Central memory CD8-positive, alpha-beta T cell (primary cell): ENCODE measurements at regions not wholly inside any gene's neighbourhood (a gene's known extent, or its start where the extent isn't known, plus 50 kb on each side); places are given as distances from the start of the nearest gene placed in this dataset.
"Not testable (repeated sequence)": the region's sequence is repeated elsewhere in the genome, so short reads cannot be mapped to it uniquely, and the experiment has no call there.

ENCODE experiments used
- ATAC-seq: fragments of 150-1000 bp; cut with Tn5 transposase; replicated peaks from 2 replicates; pipeline ENCODE4 v1.10.0; 2022; ENCODE audit warnings: mild to moderate bottlenecking, moderate FRiP score, moderate number of reproducible peaks; ENCODE audit not compliant: poor library complexity, severe bottlenecking; ENCODE audit errors: extremely low read depth
- DNase-seq, 2 donors: peaks; one replicate each; pipeline ENCODE4 v3.0.0; 2021; ENCODE audit warnings: low spot score in 2 of 2
- H3K27ac Mint-ChIP-seq: one replicate; pipeline ENCODE4 v1.8.0; 2022; ENCODE audit warnings: low read depth, mild to moderate bottlenecking, moderate library complexity, mixed read lengths
- H3K27me3 Mint-ChIP-seq: one replicate; pipeline ENCODE4 v1.8.0; 2022; ENCODE audit warnings: mixed read lengths
- H3K36me3 Mint-ChIP-seq: one replicate; pipeline ENCODE4 v1.8.0; 2022; ENCODE audit warnings: mild to moderate bottlenecking, moderate library complexity, mixed read lengths; ENCODE audit not compliant: insufficient read depth
- H3K4me1 Mint-ChIP-seq: one replicate; pipeline ENCODE4 v1.8.0; 2022; ENCODE audit warnings: mixed read lengths
- H3K4me3 Mint-ChIP-seq: one replicate; pipeline ENCODE4 v1.8.0; 2022; ENCODE audit warnings: mild to moderate bottlenecking, moderate library complexity, mixed read lengths
- H3K9me3 Mint-ChIP-seq: one replicate; pipeline ENCODE4 v1.8.0; 2022; ENCODE audit warnings: mixed read lengths

GRCh38 chr11:37199082-37199481 is 601.0 kb upstream of the RAG2 start:
- H3K4me1 Mint-ChIP-seq: no peaks in the 10 kb centered on the region
- H3K27ac Mint-ChIP-seq: no peak overlapping the region
- H3K9me3 Mint-ChIP-seq: no peaks in the 10 kb centered on the region

DNA sequence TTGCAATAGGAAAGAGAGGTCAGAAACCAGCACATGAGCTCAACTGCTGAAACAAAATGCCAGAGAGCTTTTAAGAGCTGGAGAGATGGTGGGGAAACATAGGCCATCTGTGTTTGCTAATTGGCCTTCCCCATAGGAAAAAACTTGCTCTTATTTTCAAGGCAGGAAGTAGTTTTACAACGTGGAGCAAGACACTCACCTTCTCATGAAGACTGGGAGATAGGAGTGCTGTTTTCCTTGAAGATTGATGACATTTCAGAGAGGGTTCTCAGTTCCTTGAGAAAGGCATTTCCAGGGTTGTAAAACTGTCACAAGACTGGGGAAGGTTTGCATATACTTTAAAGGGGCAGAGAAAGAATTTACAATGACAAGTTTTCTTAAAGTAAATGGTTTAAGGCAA is 586.3 kb upstream of the RAG2 start:
- DNase-seq: no peak
- peaks cover 8% of the 10 kb centered on the region for H3K9me3 Mint-ChIP-seq
- no peak overlapping the region for H3K4me3 Mint-ChIP-seq
- ATAC-seq: no peak
- H3K27me3 Mint-ChIP-seq: no peaks in the 10 kb centered on the region
- H3K27ac Mint-ChIP-seq: no peak overlapping the region
- no peaks in the 10 kb centered on the region for H3K4me1 Mint-ChIP-seq
- H3K36me3 Mint-ChIP-seq: no peaks in the 10 kb centered on the region

More at GRCh38 chr11:37199082-37199481, 601.0 kb upstream of the RAG2 start:
- DNase-seq (no peak), ATAC-seq (no peak)
- no peak overlapping the region for H3K4me3 Mint-ChIP-seq
- H3K27me3 Mint-ChIP-seq: no peaks in the 10 kb centered on the region
- no peaks in the 10 kb centered on the region for H3K36me3 Mint-ChIP-seq

DNA sequence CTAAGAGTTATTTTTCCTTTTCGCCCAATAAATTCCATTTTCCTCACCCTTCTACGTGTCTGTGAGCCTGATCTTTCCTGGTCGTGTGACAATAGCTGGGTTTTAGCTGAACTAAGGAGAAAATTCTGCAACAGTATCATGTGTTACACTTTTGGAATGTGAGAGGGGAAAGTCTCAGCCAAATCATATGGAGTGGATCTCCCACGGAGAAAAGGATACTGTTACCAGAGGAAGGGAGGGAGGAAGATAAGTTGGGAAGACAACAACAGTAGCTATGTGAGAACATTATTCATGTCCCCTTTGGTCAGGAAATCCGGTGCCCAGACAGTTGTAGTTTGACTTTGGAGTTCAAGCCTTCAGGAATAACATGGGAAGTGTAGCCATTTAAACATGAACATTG is 584.0 kb upstream of the RAG2 start:
- H3K27ac Mint-ChIP-seq: no peak overlapping the region
- H3K9me3 Mint-ChIP-seq: peaks cover 8% of the 10 kb centered on the region
- no peaks in the 10 kb centered on the region for H3K4me1 Mint-ChIP-seq
- ATAC-seq (no peak), DNase-seq (no peak)
- H3K27me3 Mint-ChIP-seq: no peaks in the 10 kb centered on the region
- H3K4me3 Mint-ChIP-seq: no peak overlapping the region
- H3K36me3 Mint-ChIP-seq: no peaks in the 10 kb centered on the region

DNA sequence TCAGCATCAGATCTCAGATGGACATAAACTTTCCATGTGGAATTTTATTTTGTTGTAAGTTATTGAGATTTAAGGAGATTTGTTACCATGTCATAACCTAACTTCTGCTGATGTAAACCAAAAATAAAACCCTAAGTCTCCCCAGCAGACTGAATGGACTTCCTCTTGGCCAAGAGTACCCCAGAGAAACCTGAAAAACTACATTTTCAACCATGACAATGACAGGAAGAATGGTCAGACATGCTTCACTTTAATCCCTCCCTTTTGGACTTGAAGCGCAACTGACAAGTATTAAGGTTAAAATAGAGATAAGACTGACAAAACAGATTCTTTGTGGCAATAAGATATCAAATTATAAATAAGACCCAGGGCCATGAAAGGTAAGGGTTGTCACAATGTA is 579.7 kb upstream of the RAG2 start:
- no peak overlapping the region for H3K27ac Mint-ChIP-seq
- H3K36me3 Mint-ChIP-seq: no peaks in the 10 kb centered on the region

DNA sequence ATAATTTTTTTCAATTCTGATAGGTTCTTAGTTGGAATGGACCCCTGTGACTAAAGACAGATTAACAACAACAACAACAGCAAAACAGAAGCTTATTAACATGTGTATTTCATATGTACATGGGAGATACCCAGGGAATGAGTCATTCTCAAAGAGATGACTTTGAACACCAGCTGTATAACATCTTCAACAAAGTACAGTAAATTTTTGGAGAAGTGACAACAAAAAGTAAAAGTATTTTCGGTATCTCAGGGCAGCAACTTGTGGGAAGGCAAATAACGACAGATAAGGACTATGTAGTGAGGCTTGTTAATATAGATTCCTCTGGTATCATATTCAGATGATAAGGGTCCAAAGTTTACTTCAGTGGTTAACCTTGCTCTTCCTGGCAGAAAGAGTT is 573.4 kb upstream of the RAG2 start:
- no peaks in the 10 kb centered on the region for H3K36me3 Mint-ChIP-seq
- no peak for ATAC-seq
- H3K27me3 Mint-ChIP-seq: no peaks in the 10 kb centered on the region
- no peak overlapping the region for H3K4me3 Mint-ChIP-seq
- H3K9me3 Mint-ChIP-seq: peaks cover 13% of the 10 kb centered on the region
- H3K4me1 Mint-ChIP-seq: no peaks in the 10 kb centered on the region
- no peak overlapping the region for H3K27ac Mint-ChIP-seq
- DNase-seq: no peak

More for the DNA sequence above, 579.7 kb upstream of the RAG2 start:
- Mint-ChIP-seq H3K27me3 (no peaks in the 10 kb centered on the region), H3K9me3 (peaks cover 17% of the 10 kb centered on the region), H3K4me1 (no peaks in the 10 kb centered on the region), H3K4me3 (no peak overlapping the region)
- no peak for DNase-seq
- no peak for ATAC-seq

DNA sequence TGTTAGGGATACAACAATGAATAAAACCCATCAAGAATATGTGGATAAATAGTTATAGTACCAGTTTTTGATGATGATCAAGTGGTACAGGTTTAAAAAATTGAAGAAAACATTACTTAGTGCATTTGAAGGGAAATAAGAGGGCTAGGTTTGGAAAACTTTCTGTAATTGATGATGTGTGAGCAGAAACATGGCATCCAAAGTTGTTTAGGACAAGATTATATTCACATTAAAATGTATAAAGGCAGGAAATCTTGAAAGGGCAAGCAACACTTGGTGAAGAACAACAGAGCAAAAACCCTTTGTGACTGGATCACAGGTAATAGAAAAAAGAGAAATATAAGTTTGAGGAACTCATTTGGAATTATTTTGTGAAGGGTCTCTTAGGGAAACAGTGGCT is 572.3 kb upstream of the RAG2 start:
- ATAC-seq (no peak), DNase-seq (no peak)
- H3K27ac Mint-ChIP-seq: no peak overlapping the region
- no peaks in the 10 kb centered on the region for H3K36me3 Mint-ChIP-seq
- peaks cover 14% of the 10 kb centered on the region for H3K9me3 Mint-ChIP-seq
- H3K27me3 Mint-ChIP-seq: no peaks in the 10 kb centered on the region
- no peak overlapping the region for H3K4me3 Mint-ChIP-seq
- no peaks in the 10 kb centered on the region for H3K4me1 Mint-ChIP-seq

DNA sequence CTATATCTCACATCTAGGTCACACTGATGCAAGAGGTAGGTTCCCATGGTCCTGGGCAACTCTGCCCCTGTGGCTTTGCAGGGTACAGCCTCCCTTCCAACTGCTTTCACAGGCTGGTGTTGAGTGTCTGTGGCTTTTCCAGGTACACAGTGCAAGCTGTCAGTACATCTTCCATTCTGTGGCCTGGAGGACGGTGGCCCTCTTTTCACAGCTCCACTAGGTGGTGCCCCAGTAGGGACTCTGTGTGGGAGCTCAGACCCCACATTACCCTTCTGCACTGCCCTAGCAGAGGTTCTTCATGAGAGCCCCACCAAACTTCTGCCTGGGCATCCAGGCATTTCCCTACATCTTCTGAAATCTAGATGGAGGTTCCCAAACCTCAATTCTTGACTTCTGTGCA is 547.4 kb upstream of the RAG2 start:
- DNase-seq, H3K36me3 Mint-ChIP-seq, H3K27ac Mint-ChIP-seq, H3K4me1 Mint-ChIP-seq, H3K4me3 Mint-ChIP-seq, ATAC-seq, H3K27me3 Mint-ChIP-seq: not testable (repeated sequence)
- peaks cover 28% of the 10 kb centered on the region for H3K9me3 Mint-ChIP-seq

DNA sequence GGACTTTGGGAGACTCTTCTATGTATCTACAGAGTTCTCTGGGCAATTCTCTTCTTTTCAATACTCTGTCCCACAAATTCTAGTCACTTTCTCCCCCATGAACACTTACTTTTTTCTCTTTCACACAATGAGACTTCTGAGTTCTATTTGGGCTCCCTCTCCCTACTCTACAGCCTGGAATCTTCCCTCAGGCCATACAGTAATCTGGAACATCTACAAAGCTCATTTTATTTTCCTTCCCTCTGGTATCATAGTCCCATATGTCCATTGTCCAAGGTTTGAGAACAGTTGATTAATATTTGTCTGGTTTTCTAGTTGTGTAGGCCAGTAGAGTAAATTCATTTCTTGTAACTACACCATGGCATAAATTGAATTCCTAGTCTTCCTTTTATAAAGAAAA is 544.6 kb upstream of the RAG2 start:
- H3K27ac Mint-ChIP-seq: no peak overlapping the region
- H3K4me1 Mint-ChIP-seq: no peaks in the 10 kb centered on the region

GRCh38 chr11:37141707-37142106 is 543.7 kb upstream of the RAG2 start:
- ATAC-seq (no peak), DNase-seq (no peak)
- Mint-ChIP-seq H3K9me3 (peaks cover 33% of the 10 kb centered on the region), H3K27me3 (no peaks in the 10 kb centered on the region), H3K27ac (no peak overlapping the region), H3K4me1 (no peaks in the 10 kb centered on the region), H3K4me3 (no peak overlapping the region), H3K36me3 (no peaks in the 10 kb centered on the region)

More for the DNA sequence above, 544.6 kb upstream of the RAG2 start:
- H3K27me3 Mint-ChIP-seq: no peaks in the 10 kb centered on the region
- no peaks in the 10 kb centered on the region for H3K36me3 Mint-ChIP-seq
- peaks cover 29% of the 10 kb centered on the region for H3K9me3 Mint-ChIP-seq
- DNase-seq: no peak
- ATAC-seq: no peak
- no peak overlapping the region for H3K4me3 Mint-ChIP-seq

- peaks cover 21% of the 10 kb centered on the region for H3K9me3 Mint-ChIP-seq
- H3K4me1 Mint-ChIP-seq, H3K4me3 Mint-ChIP-seq: not testable (repeated sequence)
Measured at GRCh38 chr11:37135606-37136005, 537.6 kb upstream of the RAG2 start.

GRCh38 chr11:37134637-37135036 is 536.6 kb upstream of the RAG2 start:
- Mint-ChIP-seq H3K4me3 (no peak overlapping the region), H3K27ac (no peak overlapping the region), H3K36me3 (peaks cover 1% of the 10 kb centered on the region), H3K9me3 (peaks cover 21% of the 10 kb centered on the region), H3K4me1 (no peaks in the 10 kb centered on the region), H3K27me3 (no peaks in the 10 kb centered on the region)
- ATAC-seq (no peak), DNase-seq (no peak)

More at GRCh38 chr11:37135606-37136005, 537.6 kb upstream of the RAG2 start:
- H3K27ac Mint-ChIP-seq, ATAC-seq, H3K36me3 Mint-ChIP-seq, H3K27me3 Mint-ChIP-seq, DNase-seq: not testable (repeated sequence)

GRCh38 chr11:37124384-37124783 is 526.3 kb upstream of the RAG2 start:
- Mint-ChIP-seq H3K4me1 (no peaks in the 10 kb centered on the region), H3K36me3 (no peaks in the 10 kb centered on the region), H3K4me3 (no peak overlapping the region), H3K27me3 (no peaks in the 10 kb centered on the region), H3K27ac (no peak overlapping the region), H3K9me3 (peaks cover 19% of the 10 kb centered on the region)
- ATAC-seq (no peak), DNase-seq (no peak)

GRCh38 chr11:37115963-37116362 is 517.9 kb upstream of the RAG2 start:
- Mint-ChIP-seq H3K27me3 (no peaks in the 10 kb centered on the region), H3K36me3 (peaks cover 3% of the 10 kb centered on the region), H3K4me3 (no peak overlapping the region), H3K9me3 (peaks cover 4% of the 10 kb centered on the region), H3K4me1 (no peaks in the 10 kb centered on the region), H3K27ac (no peak overlapping the region)
- DNase-seq (no peak), ATAC-seq (no peak)

GRCh38 chr11:37110385-37110784 is 512.3 kb upstream of the RAG2 start:
- ATAC-seq: no peak
- Mint-ChIP-seq H3K27me3 (no peaks in the 10 kb centered on the region), H3K4me3 (no peak overlapping the region), H3K36me3 (peaks cover 3% of the 10 kb centered on the region), H3K27ac (no peak overlapping the region), H3K9me3 (peaks cover 28% of the 10 kb centered on the region), H3K4me1 (no peaks in the 10 kb centered on the region)
- no peak for DNase-seq
